HG02763 (cell line): ENCODE measurements at regions not wholly inside any gene's neighbourhood (a gene's known extent, or its start where the extent isn't known, plus 50 kb on each side); places are given as distances from the start of the nearest gene placed in this dataset.

Source experiments
- ATAC-seq: cut with Tn5 transposase; IDR thresholded peaks from one replicate; pipeline ENCODE4 v1.9.1; 2021; ENCODE audit warnings: mild to moderate bottlenecking, moderate library complexity; ENCODE audit not compliant: unreplicated experiment

GRCh38 chr6:164133095-164133494, 718.6 kb downstream of the QKI start:
- ATAC-seq = no peak

- ATAC-seq = no peak
Measured at GRCh38 chr6:164130585-164130984, 716.1 kb downstream of the QKI start.

GRCh38 chr6:164130151-164130550, 715.6 kb downstream of the QKI start:
- no peak for ATAC-seq

- no peak for ATAC-seq
Measured at GRCh38 chr6:164129218-164129617, 714.7 kb downstream of the QKI start.

GRCh38 chr6:164128101-164128500, 713.6 kb downstream of the QKI start:
- no peak for ATAC-seq

GRCh38 chr6:164124986-164125385, 710.5 kb downstream of the QKI start:
- ATAC-seq = no peak

GRCh38 chr6:164124473-164124872, 710.0 kb downstream of the QKI start:
- no peak for ATAC-seq

- ATAC-seq = no peak
Measured at GRCh38 chr6:164122109-164122508, 707.6 kb downstream of the QKI start.

- no peak for ATAC-seq
Measured at GRCh38 chr6:164121527-164121926, 707.0 kb downstream of the QKI start.

- no peak for ATAC-seq
Measured at GRCh38 chr6:164114651-164115050, 700.1 kb downstream of the QKI start.

GRCh38 chr6:164114051-164114450, 699.5 kb downstream of the QKI start:
- ATAC-seq = no peak

GRCh38 chr6:164113637-164114036, 699.1 kb downstream of the QKI start:
- ATAC-seq = no peak

- no peak for ATAC-seq
Measured at GRCh38 chr6:164109770-164110140, 695.2 kb downstream of the QKI start.

GRCh38 chr6:164108869-164109769, 694.6 kb downstream of the QKI start:
- no peak for ATAC-seq

GRCh38 chr6:164108092-164108491, 693.6 kb downstream of the QKI start:
- no peak for ATAC-seq

GRCh38 chr6:164107297-164107995, 692.9 kb downstream of the QKI start:
- ATAC-seq = no peak

GRCh38 chr6:164106345-164106769, 691.8 kb downstream of the QKI start:
- no peak for ATAC-seq

- ATAC-seq = no peak
Measured at GRCh38 chr6:164105705-164106104, 691.2 kb downstream of the QKI start.

- ATAC-seq = no peak
Measured at GRCh38 chr6:164104432-164104831, 689.9 kb downstream of the QKI start.

GRCh38 chr6:164102693-164103092, 688.2 kb downstream of the QKI start:
- no peak for ATAC-seq

- no peak for ATAC-seq
Measured at GRCh38 chr6:164101859-164102258, 687.3 kb downstream of the QKI start.

GRCh38 chr6:164099269-164099865, 684.8 kb downstream of the QKI start:
- no peak for ATAC-seq
